ENCODE measurements at regions not wholly inside any gene's neighbourhood (a gene's known extent, or its start where the extent isn't known, plus 50 kb on each side); places are given as distances from the start of the nearest gene placed in this dataset.
"Not testable (repeated sequence)": the region's sequence is repeated elsewhere in the genome, so short reads cannot be mapped to it uniquely, and the experiment has no call there.

GRCh38 chr7:69430384-69431021, 167.8 kb upstream of the AUTS2 start:
- peaks cover 24% of the 10 kb centered on the region for H3K4me1 Mint-ChIP-seq (ENCODE audit: unreplicated experiment)
- H3K27me3 Mint-ChIP-seq (ENCODE audit: unreplicated experiment): peaks cover 4% of the 10 kb centered on the region
- DNase-seq (ENCODE audit: low spot score): peak; percentile 11
- peak overlapping the region; percentile 74 for H3K27ac Mint-ChIP-seq (ENCODE audit: unreplicated experiment)
- H3K4me3 Mint-ChIP-seq (ENCODE audit: unreplicated experiment): no peak overlapping the region
- H3K9me3 Mint-ChIP-seq (ENCODE audit: unreplicated experiment): no peaks in the 10 kb centered on the region
- H3K36me3 Mint-ChIP-seq (ENCODE audit: low read depth, unreplicated experiment): peaks cover 4% of the 10 kb centered on the region
- TF ChIP-seq, protein P1, sequence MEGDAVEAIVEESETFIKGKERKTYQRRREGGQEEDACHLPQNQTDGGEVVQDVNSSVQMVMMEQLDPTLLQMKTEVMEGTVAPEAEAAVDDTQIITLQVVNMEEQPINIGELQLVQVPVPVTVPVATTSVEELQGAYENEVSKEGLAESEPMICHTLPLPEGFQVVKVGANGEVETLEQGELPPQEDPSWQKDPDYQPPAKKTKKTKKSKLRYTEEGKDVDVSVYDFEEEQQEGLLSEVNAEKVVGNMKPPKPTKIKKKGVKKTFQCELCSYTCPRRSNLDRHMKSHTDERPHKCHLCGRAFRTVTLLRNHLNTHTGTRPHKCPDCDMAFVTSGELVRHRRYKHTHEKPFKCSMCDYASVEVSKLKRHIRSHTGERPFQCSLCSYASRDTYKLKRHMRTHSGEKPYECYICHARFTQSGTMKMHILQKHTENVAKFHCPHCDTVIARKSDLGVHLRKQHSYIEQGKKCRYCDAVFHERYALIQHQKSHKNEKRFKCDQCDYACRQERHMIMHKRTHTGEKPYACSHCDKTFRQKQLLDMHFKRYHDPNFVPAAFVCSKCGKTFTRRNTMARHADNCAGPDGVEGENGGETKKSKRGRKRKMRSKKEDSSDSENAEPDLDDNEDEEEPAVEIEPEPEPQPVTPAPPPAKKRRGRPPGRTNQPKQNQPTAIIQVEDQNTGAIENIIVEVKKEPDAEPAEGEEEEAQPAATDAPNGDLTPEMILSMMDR (IDR thresholded peaks at IDR 0.05; ENCODE audit: unreplicated experiment): no peak

GRCh38 chr7:69431626-69432025, 166.6 kb upstream of the AUTS2 start:
- peaks cover 4% of the 10 kb centered on the region for H3K36me3 Mint-ChIP-seq (ENCODE audit: low read depth, unreplicated experiment)
- DNase-seq (ENCODE audit: low spot score): no peak
- TF ChIP-seq, protein P1 (IDR thresholded peaks at IDR 0.05; ENCODE audit: unreplicated experiment): no peak
- H3K4me3 Mint-ChIP-seq (ENCODE audit: unreplicated experiment): no peak overlapping the region
- H3K27ac Mint-ChIP-seq (ENCODE audit: unreplicated experiment): no peak overlapping the region
- H3K9me3 Mint-ChIP-seq (ENCODE audit: unreplicated experiment): no peaks in the 10 kb centered on the region
- peaks cover 24% of the 10 kb centered on the region for H3K4me1 Mint-ChIP-seq (ENCODE audit: unreplicated experiment)
- peaks cover 4% of the 10 kb centered on the region for H3K27me3 Mint-ChIP-seq (ENCODE audit: unreplicated experiment)

GRCh38 chr7:69432276-69432675, 166.0 kb upstream of the AUTS2 start:
- H3K36me3 Mint-ChIP-seq (ENCODE audit: low read depth, unreplicated experiment); H3K9me3 Mint-ChIP-seq (ENCODE audit: unreplicated experiment); H3K27me3 Mint-ChIP-seq (ENCODE audit: unreplicated experiment); H3K27ac Mint-ChIP-seq (ENCODE audit: unreplicated experiment); DNase-seq (ENCODE audit: low spot score); H3K4me3 Mint-ChIP-seq (ENCODE audit: unreplicated experiment): not testable (repeated sequence)
- H3K4me1 Mint-ChIP-seq (ENCODE audit: unreplicated experiment): peaks cover 24% of the 10 kb centered on the region

DNA sequence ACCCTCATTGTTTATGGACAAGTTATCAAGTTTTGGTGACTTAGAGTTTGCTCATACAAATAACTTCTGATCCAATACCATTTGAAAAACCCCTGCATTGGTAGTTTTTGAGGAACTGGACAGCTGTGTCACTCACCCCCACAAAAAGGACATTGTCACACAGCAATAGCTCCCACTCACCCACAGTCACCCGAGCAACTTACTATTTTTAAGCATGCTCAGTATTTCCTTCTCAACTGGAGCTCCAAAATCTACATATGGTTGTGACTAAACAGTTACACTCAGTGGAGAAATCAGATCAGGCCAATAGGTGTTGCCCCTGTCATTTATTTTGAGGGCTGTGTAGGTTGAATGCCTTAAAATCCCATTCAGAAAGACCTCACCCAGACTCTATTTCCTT, 165.2 kb upstream of the AUTS2 start:
- Mint-ChIP-seq H3K27ac (ENCODE audit: unreplicated experiment) (no peak overlapping the region), H3K27me3 (ENCODE audit: unreplicated experiment) (peaks cover 4% of the 10 kb centered on the region), H3K4me1 (ENCODE audit: unreplicated experiment) (peaks cover 24% of the 10 kb centered on the region), H3K36me3 (ENCODE audit: low read depth, unreplicated experiment) (no peaks in the 10 kb centered on the region), H3K4me3 (ENCODE audit: unreplicated experiment) (no peak overlapping the region), H3K9me3 (ENCODE audit: unreplicated experiment) (no peaks in the 10 kb centered on the region)
- TF ChIP-seq, protein P1 (IDR thresholded peaks at IDR 0.05; ENCODE audit: unreplicated experiment): no peak
- DNase-seq (ENCODE audit: low spot score): no peak

DNA sequence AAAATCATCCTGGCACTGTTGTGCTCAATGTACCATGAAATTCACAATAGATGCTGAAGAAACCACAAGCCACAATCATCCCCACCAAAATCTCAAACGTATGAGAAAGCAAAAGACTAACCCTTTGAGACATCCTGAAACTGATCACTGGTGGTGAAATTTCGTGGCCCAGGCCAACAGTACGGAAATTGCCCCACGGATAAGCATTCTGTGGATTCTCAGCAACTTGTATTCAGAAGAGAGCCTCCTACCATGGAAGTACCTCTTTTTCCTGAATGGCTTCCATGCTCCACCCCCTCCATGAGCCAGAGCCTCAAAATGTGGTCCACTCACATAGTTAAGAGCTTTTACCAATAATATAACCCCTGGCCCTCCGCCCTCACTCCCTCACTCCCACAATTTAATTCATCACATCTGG, 163.9 kb upstream of the AUTS2 start:
- peaks cover 24% of the 10 kb centered on the region for H3K4me1 Mint-ChIP-seq (ENCODE audit: unreplicated experiment)
- no peak overlapping the region for H3K27ac Mint-ChIP-seq (ENCODE audit: unreplicated experiment)
- no peaks in the 10 kb centered on the region for H3K9me3 Mint-ChIP-seq (ENCODE audit: unreplicated experiment)
- DNase-seq (ENCODE audit: low spot score): no peak
- H3K4me3 Mint-ChIP-seq (ENCODE audit: unreplicated experiment): no peak overlapping the region
- H3K27me3 Mint-ChIP-seq (ENCODE audit: unreplicated experiment): no peaks in the 10 kb centered on the region
- TF ChIP-seq, protein P1 (IDR thresholded peaks at IDR 0.05; ENCODE audit: unreplicated experiment): no peak
- no peaks in the 10 kb centered on the region for H3K36me3 Mint-ChIP-seq (ENCODE audit: low read depth, unreplicated experiment)
